K562 (cell line): ENCODE measurements at regions not wholly inside any gene's neighbourhood (a gene's known extent, or its start where the extent isn't known, plus 50 kb on each side); places are given as distances from the start of the nearest gene placed in this dataset.
"Not testable (repeated sequence)": the region's sequence is repeated elsewhere in the genome, so short reads cannot be mapped to it uniquely, and the experiment has no call there.

Experiments used
- ATAC-seq: fragments of 200-7000 bp; cut with Tn5 transposase; 3 replicates; pipeline ENCODE4 v1.9.1; 2020; ENCODE audit warnings: moderate library complexity
- BruUV-seq: library from RNA; stranded (reverse); fragments of 400-500 nt; replicated peaks from 2 replicates; lab custom pipeline; 2021; lab: Mats Ljungman, UMichigan
- CTCF ChIA-PET: fragments of 300-600 bp; formaldehyde crosslinking; extraction: SDS; loops from one replicate; lab custom pipeline; 2021; ENCODE audit warnings: low intra/inter-chr PET ratio; lab: Yijun Ruan, JAX
- POLR2A ChIA-PET: fragments of 300-600, 350-650 bp; sonication (Branson Sonifier 250); formaldehyde crosslinking; extraction: SDS; loops from one replicate; lab custom pipeline; 2021; ENCODE audit warnings: antibody characterized with exemption, inconsistent platforms; lab: Yijun Ruan, JAX
- DNase-seq, 4 experiments: peaks; one replicate each; pipeline versions ENCODE4 v3.0.0 to v3.0.0-alpha.2; 2011 to 2018; ENCODE audit warnings: low spot score in 3 of 4, mixed read lengths in 3 of 4; ENCODE audit errors: extremely low read depth in 1 of 4
- FAIRE-seq: peaks from 2 replicates; lab custom pipeline; 2011; peaks lifted over from hg19 to GRCh38; lab: Jason Lieb, UNC
- H2AFZ ChIP-seq: 2 replicates; pipeline ENCODE4 v1.6.0; 2011; ENCODE audit warnings: low read depth, low read length, control low read depth, inconsistent platforms
- H3K27ac ChIP-seq: fragments of 200-600 bp; 3 replicates; pipeline ENCODE4 v1.8.0; 2011; ENCODE audit warnings: low read depth, mild to moderate bottlenecking, control low read depth, inconsistent platforms, low read length, moderate library complexity, mixed read lengths; ENCODE audit errors: extremely low read depth
- H3K27me3 ChIP-seq, 2 experiments: fragments of 300-600 bp in 1 of 2; 2 replicates in 1 of 2; 3 replicates in 1 of 2; pipeline versions ENCODE4 v1.6.0 to v1.8.0; 2011; ENCODE audit warnings: inconsistent platforms in 2 of 2, low read length in 2 of 2, mild to moderate bottlenecking in 1 of 2, mixed read lengths in 1 of 2, moderate library complexity in 1 of 2; ENCODE audit not compliant: control insufficient read depth in 2 of 2, insufficient read depth in 2 of 2
- H3K36me3 ChIP-seq: fragments of 300-600 bp; 3 replicates; pipeline ENCODE4 v1.8.0; 2011; ENCODE audit warnings: mild to moderate bottlenecking, low read length, inconsistent platforms; ENCODE audit not compliant: control insufficient read depth, insufficient read depth
- H3K4me1 ChIP-seq, 2 experiments: fragments of 200-600 bp in 1 of 2; replicated peaks in 1 of 2; 2 replicates in 1 of 2; 3 replicates in 1 of 2; pipeline versions ENCODE4 v1.5.1 to v1.8.0; 2011; ENCODE audit warnings: inconsistent platforms in 2 of 2, low read length in 2 of 2, mild to moderate bottlenecking in 1 of 2, mixed read lengths in 1 of 2, moderate library complexity in 1 of 2; ENCODE audit not compliant: control insufficient read depth in 2 of 2, insufficient read depth in 2 of 2
- H3K4me2 ChIP-seq: 2 replicates; pipeline ENCODE4 v1.6.1; 2011; ENCODE audit warnings: low read length, control low read depth, inconsistent platforms, mixed read lengths; ENCODE audit not compliant: insufficient read depth
- H3K4me3 ChIP-seq: fragments of 200-600 bp; sonication (generic), shearing (Covaris generic); 2 replicates; pipeline ENCODE4 v1.5.1; 2016; ENCODE audit warnings: control low read depth, inconsistent platforms
- H3K79me2 ChIP-seq: fragments of 200-600 bp; 3 replicates; pipeline ENCODE4 v1.8.0; 2011; ENCODE audit warnings: low read length, inconsistent platforms; ENCODE audit not compliant: control insufficient read depth, insufficient read depth
- H3K9ac ChIP-seq, 2 experiments: 2 replicates each; pipeline versions ENCODE4 v1.6.0 to v1.6.1; 2011; ENCODE audit warnings: low read depth in 2 of 2, low read length in 2 of 2, control low read depth in 1 of 2, inconsistent platforms in 1 of 2, mild to moderate bottlenecking in 1 of 2, mixed read lengths in 1 of 2; ENCODE audit not compliant: insufficient read depth in 1 of 2
- H3K9me1 ChIP-seq: one replicate; pipeline ENCODE4 v1.6.0; 2011; ENCODE audit warnings: inconsistent platforms, mild to moderate bottlenecking, low read length, moderate library complexity; ENCODE audit not compliant: control insufficient read depth, insufficient read depth
- H3K9me3 ChIP-seq: replicated peaks from 2 replicates; pipeline ENCODE4 v1.5.1; 2011; ENCODE audit warnings: low read depth, low read length, inconsistent platforms; ENCODE audit not compliant: control insufficient read depth, insufficient read depth
- H4K20me1 ChIP-seq: replicated peaks from 2 replicates; pipeline ENCODE4 v1.6.1; 2011; ENCODE audit warnings: low read length, inconsistent platforms, mixed read lengths; ENCODE audit not compliant: control insufficient read depth, insufficient read depth
- ASH1L ChIP-seq: fragments of 450-650 bp; IDR thresholded peaks from 2 replicates; pipeline ENCODE4 v1.6.1; 2018; ENCODE audit warnings: borderline replicate concordance, mild to moderate bottlenecking, low read depth; ENCODE audit not compliant: partially characterized antibody
- MTA2 ChIP-seq: fragments of 450-650 bp; IDR thresholded peaks from 2 replicates; pipeline ENCODE4 v1.6.1; 2016; ENCODE audit warnings: low read depth
- WGBS: fragments of 100-300 bp; shearing (Covaris generic); methylation state at CpG from one replicate; pipeline ENCODE4 v1.1.6; 2016; ENCODE audit warnings: low coverage, mixed read lengths; ENCODE audit not compliant: insufficient coverage; ENCODE audit errors: missing lambda C conversion rate; 5-methylcytosine and 5-hydroxymethylcytosine counted together
- in situ Hi-C: fragments of 300-500 bp; cut with MboI; formaldehyde crosslinking; loops from 4 replicates; pipeline ENCODE4 v1.15.0; 2018; ENCODE audit warnings: inconsistent platforms, mixed read lengths
- intact Hi-C: fragments of 100-400 bp; cut with micrococcal nuclease; formaldehyde crosslinking; loops from 2 replicates; pipeline ENCODE4 v1.14.2; 2022
- TF ChIP-seq, protein P1 (sequence below): fragments of 450-650 bp; IDR thresholded peaks from 2 replicates; pipeline ENCODE4 v1.7.0; 2016; ENCODE audit warnings: borderline replicate concordance

DNA sequence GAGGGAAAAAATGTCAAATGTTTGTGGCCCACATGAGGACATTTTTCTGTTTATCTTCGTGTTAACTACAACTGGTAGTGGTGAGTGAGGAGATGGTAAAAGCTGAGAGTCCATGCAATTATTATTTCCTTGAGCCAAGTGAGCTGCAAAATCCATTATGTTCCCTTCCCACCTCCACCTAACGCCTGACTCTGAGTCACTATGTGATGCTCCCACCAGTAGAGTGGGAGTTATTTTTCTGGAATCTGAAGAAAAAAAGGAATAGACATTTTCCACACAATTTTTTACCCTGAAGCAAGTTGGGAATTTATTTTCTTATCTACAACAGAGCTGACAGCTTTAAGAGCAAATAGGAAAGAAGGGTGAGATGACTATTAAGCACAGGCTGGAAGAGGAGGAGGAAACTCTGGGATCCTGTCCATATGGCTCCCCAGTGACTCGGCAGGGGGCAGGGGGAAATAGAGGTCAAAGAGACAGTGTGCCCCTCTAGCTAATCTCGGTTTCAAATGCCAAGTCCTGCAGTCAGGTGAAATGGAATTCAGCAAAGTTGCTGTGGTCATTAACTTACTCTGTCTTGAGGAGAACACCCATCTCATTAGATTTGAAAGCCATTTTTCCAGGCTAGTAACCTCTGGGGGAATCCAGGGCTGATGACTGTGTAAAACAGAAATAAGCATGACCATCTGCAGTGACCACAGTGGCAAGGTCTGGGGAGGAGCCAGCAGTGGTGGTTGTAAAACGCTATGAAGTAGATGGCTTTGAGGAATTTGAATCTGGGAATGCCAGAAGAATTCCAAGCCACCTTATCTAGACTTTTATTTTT is 463.9 kb downstream of the STK39 start:
- no TSS peak for BruUV-seq
- ATAC-seq: no peak
- no peaks in the 10 kb centered on the region for H3K27me3 ChIP-seq
- TF ChIP-seq, protein P1, sequence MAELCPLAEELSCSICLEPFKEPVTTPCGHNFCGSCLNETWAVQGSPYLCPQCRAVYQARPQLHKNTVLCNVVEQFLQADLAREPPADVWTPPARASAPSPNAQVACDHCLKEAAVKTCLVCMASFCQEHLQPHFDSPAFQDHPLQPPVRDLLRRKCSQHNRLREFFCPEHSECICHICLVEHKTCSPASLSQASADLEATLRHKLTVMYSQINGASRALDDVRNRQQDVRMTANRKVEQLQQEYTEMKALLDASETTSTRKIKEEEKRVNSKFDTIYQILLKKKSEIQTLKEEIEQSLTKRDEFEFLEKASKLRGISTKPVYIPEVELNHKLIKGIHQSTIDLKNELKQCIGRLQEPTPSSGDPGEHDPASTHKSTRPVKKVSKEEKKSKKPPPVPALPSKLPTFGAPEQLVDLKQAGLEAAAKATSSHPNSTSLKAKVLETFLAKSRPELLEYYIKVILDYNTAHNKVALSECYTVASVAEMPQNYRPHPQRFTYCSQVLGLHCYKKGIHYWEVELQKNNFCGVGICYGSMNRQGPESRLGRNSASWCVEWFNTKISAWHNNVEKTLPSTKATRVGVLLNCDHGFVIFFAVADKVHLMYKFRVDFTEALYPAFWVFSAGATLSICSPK: no peak
- TF ChIP-seq MTA2 (no peak), ASH1L (no peak)
- TF ChIP-seq, all 486 proteins: peak for 0
- CTCF ChIA-PET: no interaction called here
- no peak overlapping the region for H3K9ac ChIP-seq
- H4K20me1 ChIP-seq: no peaks in the 10 kb centered on the region
- H3K36me3 ChIP-seq: no peaks in the 10 kb centered on the region
- POLR2A ChIA-PET: interaction anchor here (0.8 to 1.9 kb wide), 2 partner anchors 14 to 156 kb away, joined by 3 to 5 read pairs; no protein-coding TSS in a partner anchor
- no peaks in the 10 kb centered on the region for H3K9me3 ChIP-seq
- FAIRE-seq (no peak), DNase-seq (no peak)
- H3K4me1 ChIP-seq: no peaks in the 10 kb centered on the region
- in situ Hi-C loops: no loop called here
- no peak overlapping the region for H2AFZ ChIP-seq
- intact Hi-C loops: no loop called here
- no peak overlapping the region for H3K27ac ChIP-seq
- no peaks in the 10 kb centered on the region for H3K79me2 ChIP-seq
- no peak overlapping the region for H3K4me3 ChIP-seq
- 1% methylated on average over 5 of the region's 5 CpGs for WGBS
- H3K4me2 ChIP-seq: no peak overlapping the region
- no peaks in the 10 kb centered on the region for H3K9me1 ChIP-seq

DNA sequence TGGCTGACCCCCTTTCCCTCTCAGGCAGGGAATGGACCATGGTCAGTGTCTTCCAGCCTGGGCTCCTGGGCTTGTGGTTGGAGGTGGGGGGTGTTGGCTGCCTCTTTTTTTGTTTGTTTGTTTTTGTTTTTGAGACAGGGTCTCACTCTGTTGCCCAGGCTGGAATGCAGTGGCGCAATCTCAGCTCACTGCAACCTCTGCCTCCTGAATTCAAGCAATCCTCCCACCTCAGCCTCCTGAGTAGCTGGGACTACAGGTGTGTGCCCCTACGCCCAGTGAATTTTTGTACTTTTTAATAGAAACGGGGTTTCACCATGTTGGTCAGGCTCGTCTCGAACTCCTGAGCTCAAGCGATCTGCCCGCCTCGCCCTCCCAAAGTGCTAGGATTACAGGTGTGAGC is 465.8 kb downstream of the STK39 start:
- H3K4me1 ChIP-seq, H3K4me3 ChIP-seq, H3K36me3 ChIP-seq, ATAC-seq, DNase-seq, H3K27ac ChIP-seq, H3K9me3 ChIP-seq, H3K9ac ChIP-seq, H3K4me2 ChIP-seq, BruUV-seq, H3K79me2 ChIP-seq, FAIRE-seq, H3K9me1 ChIP-seq, intact Hi-C loops, CTCF ChIA-PET, H4K20me1 ChIP-seq, in situ Hi-C loops, H2AFZ ChIP-seq, H3K27me3 ChIP-seq: not testable (repeated sequence)
- under 1% methylated on average over 8 of the region's 8 CpGs for WGBS
- POLR2A ChIA-PET: interaction anchor here (1.9 kb wide), 1 partner anchor 12 kb away, joined by 5 read pairs; no protein-coding TSS in a partner anchor
